A549 (cell line): ENCODE measurements at regions not wholly inside any gene's neighbourhood (a gene's known extent, or its start where the extent isn't known, plus 50 kb on each side); places are given as distances from the start of the nearest gene placed in this dataset.

Source experiments
- ATAC-seq, 2 experiments: fragments of 200-7000 bp in 1 of 2; fragments of >200 bp in 1 of 2; cut with Nextera tagmentation in 1 of 2; cut with Tn5 transposase in 1 of 2; 3 replicates each; pipeline versions ENCODE4 v1.8.0 to v1.9.1; 2018 to 2020; ENCODE audit warnings: mild to moderate bottlenecking in 1 of 2, moderate library complexity in 1 of 2
- CTCF ChIA-PET: fragments of 300-600 bp; sonication (Branson Sonifier 250); formaldehyde crosslinking; extraction: SDS; loops from one replicate; lab custom pipeline; 2021; ENCODE audit warnings: antibody characterized with exemption, inconsistent platforms; lab: Yijun Ruan, JAX
- POLR2A ChIA-PET: fragments of 350-600 bp; formaldehyde crosslinking; extraction: SDS; loops from one replicate; lab custom pipeline; 2021; ENCODE audit warnings: antibody characterized with exemption, inconsistent platforms; lab: Yijun Ruan, JAX
- DNase-seq, 2 experiments: peaks; one replicate each; pipeline versions ENCODE4 v3.0.0 to v3.0.0-alpha.2; 2011 to 2016; ENCODE audit warnings: low read depth in 1 of 2, low spot score in 1 of 2
- FAIRE-seq: peaks from 2 replicates; lab custom pipeline; 2011; peaks lifted over from hg19 to GRCh38; lab: Jason Lieb, UNC
- H3K27ac ChIP-seq, 2 experiments: fragments of >200 bp; sonication (Bioruptor Twin); formaldehyde crosslinking; 3 replicates each; pipeline ENCODE4 v1.5.1; 2016 to 2017
- H3K4me1 ChIP-seq: fragments of >200 bp; sonication (Bioruptor Twin); formaldehyde crosslinking; 3 replicates; pipeline ENCODE4 v1.6.1; 2016
- H3K4me2 ChIP-seq: fragments of >200 bp; sonication (Bioruptor Twin); formaldehyde crosslinking; 3 replicates; pipeline ENCODE4 v1.6.1; 2016
- H3K4me3 ChIP-seq: fragments of >200 bp; sonication (Bioruptor Twin); formaldehyde crosslinking; 3 replicates; pipeline ENCODE4 v1.5.1; 2016
- H3K9me3 ChIP-seq: fragments of >200 bp; sonication (Bioruptor Twin); formaldehyde crosslinking; 3 replicates; pipeline ENCODE4 v1.6.1; 2016
- ATOH8 ChIP-seq: fragments of 250-450 bp; sonication (Bioruptor Pico); IDR thresholded peaks from 2 replicates; pipeline ENCODE4 v1.5.0; 2020; ENCODE audit warnings: low read depth, mild to moderate bottlenecking, moderate library complexity
- BCL3 ChIP-seq: fragments of >200 bp; sonication (Bioruptor Twin); formaldehyde crosslinking; IDR thresholded peaks from 3 replicates; pipeline ENCODE4 v1.6.1; 2016
- CBX8 ChIP-seq: fragments of 200-600 bp; sonication (generic); IDR thresholded peaks from 2 replicates; pipeline ENCODE4 v1.6.1; 2016
- CEBPB ChIP-seq, 2 experiments: fragments of >200 bp in 1 of 2; sonication (Bioruptor Twin) in 1 of 2; formaldehyde crosslinking in 1 of 2; IDR thresholded peaks; 2 replicates each; pipeline ENCODE4 v1.6.1; 2012 to 2016
- CHD4 ChIP-seq: fragments of 200-600 bp; sonication (generic); IDR thresholded peaks from 2 replicates; pipeline ENCODE4 v1.6.1; 2016; ENCODE audit warnings: antibody characterized with exemption, mild to moderate bottlenecking, borderline replicate concordance
- EHF ChIP-seq: fragments of 250-450 bp; sonication (Bioruptor Pico); IDR thresholded peaks from 2 replicates; pipeline ENCODE4 v1.5.0; 2020; ENCODE audit warnings: mild to moderate bottlenecking
- ESRRA ChIP-seq: fragments of 150-350 bp; IDR thresholded peaks from 2 replicates; pipeline ENCODE4 v1.6.1; 2014; ENCODE audit warnings: mild to moderate bottlenecking, low read length, borderline replicate concordance
- FOXS1 ChIP-seq: fragments of 250-450 bp; sonication (Bioruptor Pico); IDR thresholded peaks from 2 replicates; pipeline ENCODE4 v1.5.0; 2020; ENCODE audit warnings: mild to moderate bottlenecking, moderate library complexity
- HMGXB4 ChIP-seq: fragments of 250-450 bp; sonication (Bioruptor Pico); IDR thresholded peaks from 2 replicates; pipeline ENCODE4 v1.5.0; 2021; ENCODE audit warnings: mild to moderate bottlenecking, moderate library complexity, borderline replicate concordance
- HOXA7 ChIP-seq: fragments of 250-450 bp; sonication (Bioruptor Pico); IDR thresholded peaks from 2 replicates; pipeline ENCODE4 v1.5.0; 2020; ENCODE audit warnings: mild to moderate bottlenecking, moderate library complexity
- NFE2L2 ChIP-seq: fragments of 150-350 bp; conservative IDR thresholded peaks from 2 replicates; pipeline ENCODE4 v1.6.1; 2014; ENCODE audit warnings: low read length
- RFX5 ChIP-seq: fragments of 450-650 bp; IDR thresholded peaks from 2 replicates; pipeline ENCODE4 v1.7.1; 2014; ENCODE audit warnings: antibody characterized with exemption, mild to moderate bottlenecking, moderate library complexity
- RNF2 ChIP-seq: fragments of 200-600 bp; sonication (generic); IDR thresholded peaks from 2 replicates; pipeline ENCODE4 v1.6.1; 2016; ENCODE audit warnings: low read depth, mild to moderate bottlenecking, antibody characterized with exemption, moderate library complexity, borderline replicate concordance
- TFCP2L1 ChIP-seq: fragments of 250-450 bp; sonication (Bioruptor Pico); IDR thresholded peaks from 2 replicates; pipeline ENCODE4 v1.5.0; 2021; ENCODE audit warnings: mild to moderate bottlenecking
- ZNF302 ChIP-seq: fragments of 250-450 bp; sonication (Bioruptor Pico); IDR thresholded peaks from 2 replicates; pipeline ENCODE4 v1.9.0; 2021; ENCODE audit warnings: inconsistent platforms, mild to moderate bottlenecking, moderate library complexity
- WGBS: methylation state at CpG from one replicate; pipeline ENCODE4 v1.1.6; 2017; ENCODE audit errors: missing lambda C conversion rate; 5-methylcytosine and 5-hydroxymethylcytosine counted together
- TF ChIP-seq, protein P1 (sequence below): IDR thresholded peaks from 2 replicates; pipeline ENCODE4 v1.6.1; 2012
- TF ChIP-seq, protein P2 (sequence below): fragments of 200-600 bp; sonication (generic); IDR thresholded peaks from 2 replicates; pipeline ENCODE4 v1.6.1; 2016; ENCODE audit warnings: antibody characterized with exemption, mild to moderate bottlenecking, moderate library complexity

- no peak for FAIRE-seq
- TF ChIP-seq HOXA7 (no peak), ZNF302 (CRISPR knock-in tag) (no peak), RNF2 (no peak), BCL3 (no peak), CHD4 (no peak), NFE2L2 (no peak), ESRRA (no peak)
- TF ChIP-seq, all 56 proteins: peak for 0
- POLR2A ChIA-PET: no interaction called here
- Histone ChIP-seq H3K4me1 (no peaks in the 10 kb centered on the region), H3K4me3 (no peak overlapping the region), H3K27ac (no peak overlapping the region), H3K9me3 (peaks cover 8% of the 10 kb centered on the region; the same call in 1 of the 3 replicates), H3K4me2 (no peak overlapping the region)
- WGBS: 19% methylated on average over 6 of the region's 6 CpGs
- DNase-seq (no peak), ATAC-seq (no peak)
- CTCF ChIA-PET: no interaction called here
Measured at GRCh38 chr2:16194931-16195680, 254.8 kb downstream of the MYCN start.

GRCh38 chr2:16194530-16194929 lies 254.2 kb downstream of the MYCN start:
- TF ChIP-seq TFCP2L1 (CRISPR knock-in tag): no peak
- TF ChIP-seq ATOH8 (CRISPR knock-in tag): no peak
- no peak for TF ChIP-seq HMGXB4 (CRISPR knock-in tag)
- TF ChIP-seq FOXS1: no peak
- TF ChIP-seq CBX8: no peak
- TF ChIP-seq, protein P1, sequence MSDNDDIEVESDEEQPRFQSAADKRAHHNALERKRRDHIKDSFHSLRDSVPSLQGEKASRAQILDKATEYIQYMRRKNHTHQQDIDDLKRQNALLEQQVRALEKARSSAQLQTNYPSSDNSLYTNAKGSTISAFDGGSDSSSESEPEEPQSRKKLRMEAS: no peak
- WGBS: 63% methylated on average over 4 of the region's 4 CpGs
- Histone ChIP-seq H3K4me1 (no peaks in the 10 kb centered on the region), H3K9me3 (peaks cover 8% of the 10 kb centered on the region; the same call in 1 of the 3 replicates), H3K4me3 (no peak overlapping the region), H3K4me2 (no peak overlapping the region), H3K27ac (no peak overlapping the region)
- FAIRE-seq (no peak), ATAC-seq (no peak), DNase-seq (no peak)
- ChIA-PET POLR2A (no interaction called here), CTCF (no interaction called here)

DNA sequence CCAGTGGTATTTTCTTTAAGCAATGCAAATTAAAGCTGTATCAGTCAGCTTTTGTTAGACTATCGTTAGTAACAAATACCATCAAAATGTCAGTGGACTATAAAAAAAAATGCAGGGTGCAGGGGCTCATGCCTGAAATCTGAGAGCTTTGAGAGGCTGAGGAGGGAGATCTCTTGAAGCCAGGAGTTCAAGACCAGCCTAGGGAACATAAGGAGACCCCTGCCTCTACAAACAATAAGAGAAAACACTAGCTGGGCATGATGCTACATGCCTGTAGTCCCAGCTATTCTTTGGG lies 253.7 kb downstream of the MYCN start:
- Histone ChIP-seq H3K4me1 (no peaks in the 10 kb centered on the region), H3K9me3 (peaks cover 8% of the 10 kb centered on the region; the same call in 1 of the 3 replicates), H3K4me3 (no peak overlapping the region), H3K27ac (no peak overlapping the region), H3K4me2 (no peak overlapping the region)
- ChIA-PET POLR2A (no interaction called here), CTCF (no interaction called here)
- ATAC-seq (no peak), DNase-seq (no peak), FAIRE-seq (no peak)
- WGBS: 15% methylated on average over 1 of the region's 1 CpG
- TF ChIP-seq CEBPB (IDR thresholded peaks at IDR 0.05) (no peak), EHF (no peak), FOXS1 (no peak), RFX5 (no peak), CHD4 (no peak)
- TF ChIP-seq, protein P2, sequence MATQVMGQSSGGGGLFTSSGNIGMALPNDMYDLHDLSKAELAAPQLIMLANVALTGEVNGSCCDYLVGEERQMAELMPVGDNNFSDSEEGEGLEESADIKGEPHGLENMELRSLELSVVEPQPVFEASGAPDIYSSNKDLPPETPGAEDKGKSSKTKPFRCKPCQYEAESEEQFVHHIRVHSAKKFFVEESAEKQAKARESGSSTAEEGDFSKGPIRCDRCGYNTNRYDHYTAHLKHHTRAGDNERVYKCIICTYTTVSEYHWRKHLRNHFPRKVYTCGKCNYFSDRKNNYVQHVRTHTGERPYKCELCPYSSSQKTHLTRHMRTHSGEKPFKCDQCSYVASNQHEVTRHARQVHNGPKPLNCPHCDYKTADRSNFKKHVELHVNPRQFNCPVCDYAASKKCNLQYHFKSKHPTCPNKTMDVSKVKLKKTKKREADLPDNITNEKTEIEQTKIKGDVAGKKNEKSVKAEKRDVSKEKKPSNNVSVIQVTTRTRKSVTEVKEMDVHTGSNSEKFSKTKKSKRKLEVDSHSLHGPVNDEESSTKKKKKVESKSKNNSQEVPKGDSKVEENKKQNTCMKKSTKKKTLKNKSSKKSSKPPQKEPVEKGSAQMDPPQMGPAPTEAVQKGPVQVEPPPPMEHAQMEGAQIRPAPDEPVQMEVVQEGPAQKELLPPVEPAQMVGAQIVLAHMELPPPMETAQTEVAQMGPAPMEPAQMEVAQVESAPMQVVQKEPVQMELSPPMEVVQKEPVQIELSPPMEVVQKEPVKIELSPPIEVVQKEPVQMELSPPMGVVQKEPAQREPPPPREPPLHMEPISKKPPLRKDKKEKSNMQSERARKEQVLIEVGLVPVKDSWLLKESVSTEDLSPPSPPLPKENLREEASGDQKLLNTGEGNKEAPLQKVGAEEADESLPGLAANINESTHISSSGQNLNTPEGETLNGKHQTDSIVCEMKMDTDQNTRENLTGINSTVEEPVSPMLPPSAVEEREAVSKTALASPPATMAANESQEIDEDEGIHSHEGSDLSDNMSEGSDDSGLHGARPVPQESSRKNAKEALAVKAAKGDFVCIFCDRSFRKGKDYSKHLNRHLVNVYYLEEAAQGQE: no peak
